ENCODE measurements at regions not wholly inside any gene's neighbourhood (a gene's known extent, or its start where the extent isn't known, plus 50 kb on each side); places are given as distances from the start of the nearest gene placed in this dataset.

GRCh38 chr18:76259096-76259495 lies 235.9 kb downstream of the ZNF516 start:
- DNase-seq (ENCODE audit: low read depth): no peak

GRCh38 chr18:76258209-76258608 lies 236.8 kb downstream of the ZNF516 start:
- DNase-seq (ENCODE audit: low read depth): no peak
- no peak overlapping the region for H3K4me3 ChIP-seq (ENCODE audit: low read depth, low read length)

More at GRCh38 chr18:76259096-76259495, 235.9 kb downstream of the ZNF516 start:
- no peak overlapping the region for H3K4me3 ChIP-seq (ENCODE audit: low read depth, low read length)

GRCh38 chr18:76255070-76255683 lies 239.9 kb downstream of the ZNF516 start:
- no peak overlapping the region for H3K4me3 ChIP-seq (ENCODE audit: low read depth, low read length)

GRCh38 chr18:76252880-76253279 lies 242.2 kb downstream of the ZNF516 start:
- no peak for DNase-seq (ENCODE audit: low read depth)
- H3K4me3 ChIP-seq (ENCODE audit: low read depth, low read length): no peak overlapping the region

More at GRCh38 chr18:76255070-76255683, 239.9 kb downstream of the ZNF516 start:
- no peak for DNase-seq (ENCODE audit: low read depth)

DNA sequence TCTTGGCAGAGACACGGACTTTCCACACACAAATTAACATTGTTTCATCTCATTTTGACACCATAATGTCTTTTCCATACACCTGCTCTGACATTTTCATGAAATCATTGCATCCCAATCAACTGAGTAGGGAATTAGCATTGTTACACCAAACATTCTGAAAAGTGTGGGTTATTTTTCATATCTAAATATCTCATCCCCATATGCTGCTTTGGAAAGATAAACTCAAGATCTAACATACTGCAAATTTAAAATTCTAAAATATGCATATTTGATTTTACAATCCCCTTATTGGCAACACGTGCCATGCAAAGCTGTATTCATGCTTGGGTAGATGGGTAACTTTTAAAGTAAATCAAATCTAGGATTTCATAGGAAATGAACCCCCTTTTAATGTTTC lies 242.9 kb downstream of the ZNF516 start:
- DNase-seq (ENCODE audit: low read depth): no peak
- H3K4me3 ChIP-seq (ENCODE audit: low read depth, low read length): no peak overlapping the region

GRCh38 chr18:76251691-76252090 lies 243.4 kb downstream of the ZNF516 start:
- no peak for DNase-seq (ENCODE audit: low read depth)
- H3K4me3 ChIP-seq (ENCODE audit: low read depth, low read length): no peak overlapping the region

DNA sequence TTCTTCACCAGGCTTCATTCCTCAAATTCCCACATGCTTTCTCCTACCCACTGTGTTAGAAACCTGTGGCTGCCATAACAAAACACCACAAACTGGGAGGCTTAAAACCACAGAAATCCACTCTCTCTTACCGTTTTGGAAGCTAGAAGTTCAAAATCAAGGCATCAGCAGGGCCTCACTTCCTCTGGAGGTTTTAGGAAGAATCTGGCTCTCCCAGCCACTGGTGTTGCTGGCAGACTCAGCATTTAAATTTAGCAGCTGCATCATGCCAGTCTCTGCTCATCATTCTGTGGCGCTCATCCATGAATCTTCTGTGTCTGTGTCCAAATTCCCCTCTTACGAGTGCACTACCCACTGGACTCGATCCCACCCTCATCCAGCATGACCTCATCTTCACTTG lies 248.5 kb downstream of the ZNF516 start:
- no peak overlapping the region for H3K4me3 ChIP-seq (ENCODE audit: low read depth, low read length)
- DNase-seq (ENCODE audit: low read depth): no peak

DNA sequence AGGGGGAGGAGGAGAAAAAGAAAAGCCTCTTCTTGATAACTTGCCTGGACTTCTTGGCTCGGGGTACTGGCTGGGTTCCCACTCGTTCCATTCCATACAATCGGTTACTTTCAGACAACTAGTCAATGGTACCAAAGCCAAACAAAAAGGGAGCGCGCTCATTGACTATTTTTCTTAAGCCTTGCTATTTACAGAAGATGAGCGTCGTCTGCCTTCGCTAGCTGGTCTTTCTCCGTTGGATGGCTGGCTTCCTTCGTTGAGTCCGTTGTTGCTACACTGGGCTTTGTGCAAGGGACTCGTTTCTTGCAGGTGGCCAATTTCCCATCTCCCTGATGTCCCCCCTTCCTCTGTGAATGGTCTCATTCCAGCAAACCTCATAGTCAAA lies 260.4 kb downstream of the ZNF516 start:
- H3K4me3 ChIP-seq (ENCODE audit: low read depth, low read length): no peak overlapping the region
- no peak for DNase-seq (ENCODE audit: low read depth)

GRCh38 chr18:76233876-76234675 lies 261.0 kb downstream of the ZNF516 start:
- no peak for DNase-seq (ENCODE audit: low read depth)
- no peak overlapping the region for H3K4me3 ChIP-seq (ENCODE audit: low read depth, low read length)

DNA sequence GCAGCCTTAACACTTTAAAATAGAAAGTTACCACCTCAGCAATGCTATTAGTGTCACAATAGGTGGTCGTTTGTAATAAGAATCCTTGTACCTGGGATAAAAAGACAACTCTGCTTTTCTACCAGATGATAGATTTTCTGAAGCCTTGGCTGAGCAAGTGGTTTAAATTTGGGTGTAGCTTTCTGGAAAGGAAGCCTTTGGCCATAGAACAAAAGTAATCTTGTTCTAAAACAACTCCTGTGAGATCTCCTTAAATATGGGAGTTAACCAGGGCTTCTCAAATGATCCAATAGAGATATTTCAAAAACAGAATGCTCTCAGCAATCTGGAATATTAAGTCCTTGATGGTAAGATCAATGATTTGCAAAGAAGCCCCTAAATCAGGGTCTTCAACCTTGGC lies 261.6 kb downstream of the ZNF516 start:
- H3K4me3 ChIP-seq (ENCODE audit: low read depth, low read length): no peak overlapping the region
- DNase-seq (ENCODE audit: low read depth): no peak

DNA sequence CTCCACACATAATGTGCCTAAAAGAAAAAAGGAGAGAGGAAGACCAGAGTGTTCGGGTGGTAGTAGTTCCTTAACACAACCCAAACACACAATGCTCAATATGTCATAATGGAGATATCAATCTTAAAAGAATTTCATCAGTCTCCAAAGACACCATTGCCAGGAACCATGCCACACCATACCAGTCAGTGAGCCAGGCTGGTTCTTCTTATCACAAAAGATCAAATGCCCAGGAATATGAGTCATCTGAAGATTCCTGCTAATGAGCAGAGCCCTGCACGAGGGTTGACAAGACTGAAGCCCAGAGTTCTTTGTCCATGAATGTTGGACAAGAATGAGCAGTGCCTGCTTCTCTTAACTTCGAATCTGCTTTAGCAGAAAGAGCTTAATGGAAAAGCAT lies 262.3 kb downstream of the ZNF516 start:
- no peak overlapping the region for H3K4me3 ChIP-seq (ENCODE audit: low read depth, low read length)
- DNase-seq (ENCODE audit: low read depth): no peak

DNA sequence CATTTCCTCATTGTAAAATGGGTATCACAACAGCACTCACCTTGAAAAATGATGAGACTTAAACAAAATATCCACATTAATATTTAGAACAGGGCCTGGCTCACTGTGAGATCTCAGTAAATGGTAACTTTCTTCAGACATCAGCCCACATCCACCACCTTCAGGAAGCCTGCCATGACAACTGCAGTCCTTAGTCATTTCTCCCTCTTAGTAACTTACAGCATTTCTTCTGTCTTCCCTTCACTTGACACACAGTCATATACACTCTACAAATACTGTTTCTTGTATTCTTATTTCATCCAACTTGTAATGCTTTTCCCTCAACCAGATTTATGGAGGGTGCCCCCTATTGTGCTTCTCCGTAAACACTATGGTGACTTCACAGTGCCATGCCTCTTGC lies 263.0 kb downstream of the ZNF516 start:
- no peak overlapping the region for H3K4me3 ChIP-seq (ENCODE audit: low read depth, low read length)
- DNase-seq (ENCODE audit: low read depth): no peak

DNA sequence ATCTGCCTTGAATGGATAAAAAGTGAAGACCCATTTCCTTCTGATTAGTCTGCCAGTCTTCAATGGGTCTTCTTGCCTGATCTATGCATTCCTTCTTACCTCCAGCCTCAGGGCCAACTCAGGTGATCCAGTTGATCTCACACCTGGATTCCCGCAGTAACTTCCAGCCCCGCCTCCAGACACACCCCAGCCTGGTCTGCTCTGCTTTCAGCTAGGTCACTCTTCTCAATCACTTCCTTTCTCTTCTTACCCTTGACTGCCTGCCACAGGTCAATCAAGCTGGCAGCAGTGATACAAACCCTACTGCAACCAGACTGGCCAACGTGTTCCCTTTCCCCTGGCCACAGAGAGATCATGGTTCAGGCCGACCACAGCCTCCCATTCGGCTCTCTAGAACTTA lies 263.6 kb downstream of the ZNF516 start:
- no peak overlapping the region for H3K4me3 ChIP-seq (ENCODE audit: low read depth, low read length)
- no peak for DNase-seq (ENCODE audit: low read depth)

GRCh38 chr18:76230791-76231190 lies 264.3 kb downstream of the ZNF516 start:
- no peak overlapping the region for H3K4me3 ChIP-seq (ENCODE audit: low read depth, low read length)
- DNase-seq (ENCODE audit: low read depth): no peak

GRCh38 chr18:76228716-76229115 lies 266.3 kb downstream of the ZNF516 start:
- H3K4me3 ChIP-seq (ENCODE audit: low read depth, low read length): no peak overlapping the region
- no peak for DNase-seq (ENCODE audit: low read depth)

GRCh38 chr18:76227759-76228158 lies 267.3 kb downstream of the ZNF516 start:
- no peak for DNase-seq (ENCODE audit: low read depth)
- H3K4me3 ChIP-seq (ENCODE audit: low read depth, low read length): no peak overlapping the region

- no peak for DNase-seq (ENCODE audit: low read depth)
These were observed 271.6 kb downstream of the ZNF516 start for GRCh38 chr18:76223403-76223802.

DNA sequence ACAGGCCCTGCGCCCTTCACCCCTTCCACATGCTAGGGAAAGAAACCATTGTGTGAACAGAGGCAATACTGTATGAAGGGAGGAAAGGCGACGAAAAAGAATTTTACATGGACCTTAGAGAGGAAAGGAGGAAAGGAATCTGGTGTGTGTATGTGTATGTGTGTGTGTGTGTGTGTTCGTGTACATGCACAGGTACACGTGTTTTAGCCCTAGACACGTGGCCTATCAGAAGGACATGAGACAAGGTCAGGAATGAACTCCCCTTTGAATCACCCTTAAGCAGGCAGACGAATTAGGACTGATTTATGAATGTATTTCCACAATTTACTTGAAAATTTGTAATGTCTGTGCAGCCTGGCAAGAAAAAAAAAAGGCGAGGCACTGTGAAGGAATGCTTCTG lies 276.0 kb downstream of the ZNF516 start:
- H3K4me3 ChIP-seq (ENCODE audit: low read depth, low read length): no peak overlapping the region
- DNase-seq (ENCODE audit: low read depth): no peak

More at GRCh38 chr18:76223403-76223802, 271.6 kb downstream of the ZNF516 start:
- H3K4me3 ChIP-seq (ENCODE audit: low read depth, low read length): no peak overlapping the region

DNA sequence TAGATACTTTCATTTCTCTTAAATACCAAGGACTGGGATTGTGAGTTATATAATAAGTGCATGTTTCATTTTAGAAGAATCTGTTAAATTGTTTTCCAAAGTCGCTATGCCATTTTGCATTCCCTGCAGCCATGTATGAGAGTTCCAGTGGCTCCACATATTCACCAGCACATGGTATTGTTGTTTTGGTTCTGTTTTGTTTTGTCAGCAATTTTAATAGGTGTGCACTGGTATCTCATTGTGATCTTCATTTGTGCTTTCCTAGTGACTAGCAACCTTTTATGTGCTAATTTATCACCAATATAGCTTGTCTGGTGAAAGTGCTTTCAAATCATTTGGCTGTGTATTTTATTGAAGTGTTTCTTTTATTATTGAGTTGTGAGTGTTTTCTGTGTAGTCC lies 278.9 kb downstream of the ZNF516 start:
- no peak overlapping the region for H3K4me3 ChIP-seq (ENCODE audit: low read depth, low read length)
- no peak for DNase-seq (ENCODE audit: low read depth)

DNA sequence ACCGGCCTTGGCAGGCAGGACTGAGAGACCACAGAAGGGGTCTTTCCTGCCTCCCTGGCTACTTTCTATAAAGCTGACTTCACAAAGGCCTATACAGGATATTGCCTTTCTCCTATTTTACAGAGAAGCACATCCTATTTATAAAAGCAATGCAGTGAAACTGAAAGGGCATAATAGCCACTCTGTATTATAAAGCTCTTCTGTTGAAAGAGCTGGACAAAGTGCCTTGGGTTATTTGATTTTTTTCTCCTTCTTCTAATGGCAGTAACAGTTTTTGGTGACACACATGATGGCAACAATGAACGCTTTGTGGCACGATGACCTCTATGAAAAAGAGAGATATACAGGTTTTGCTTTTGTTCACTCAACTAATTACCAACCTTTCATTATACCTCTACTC lies 281.1 kb downstream of the ZNF516 start:
- H3K4me3 ChIP-seq (ENCODE audit: low read depth, low read length): no peak overlapping the region
- DNase-seq (ENCODE audit: low read depth): no peak

- no peak overlapping the region for H3K4me3 ChIP-seq (ENCODE audit: low read depth, low read length)
- no peak for DNase-seq (ENCODE audit: low read depth)
These were observed 282.1 kb downstream of the ZNF516 start for GRCh38 chr18:76212960-76213359.
